ENCODE measurements at regions not wholly inside any gene's neighbourhood (a gene's known extent, or its start where the extent isn't known, plus 50 kb on each side); places are given as distances from the start of the nearest gene placed in this dataset.

DNA sequence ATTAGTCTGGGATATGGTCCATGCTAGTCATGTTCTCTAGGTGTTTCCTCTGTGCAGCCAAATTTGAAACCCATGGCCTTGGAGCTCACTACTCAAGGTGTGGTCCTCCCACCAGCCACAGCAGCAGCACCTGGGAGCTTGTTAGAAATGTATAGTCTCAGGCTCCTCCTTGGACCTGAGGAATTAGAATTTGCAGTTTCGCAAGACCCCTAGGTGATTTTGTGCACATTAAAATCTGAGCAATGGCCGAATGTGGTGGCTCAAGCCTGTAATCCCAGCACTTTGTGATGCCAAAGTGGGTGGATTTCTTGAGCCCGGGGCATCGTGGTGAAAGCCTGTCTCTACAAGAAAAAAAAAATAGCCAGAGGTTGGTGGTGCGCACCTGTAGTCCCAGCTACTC lies 72.3 kb upstream of the NEK6 start:
- H3K27me3 ChIP-seq, result peaks cover 0 to 65% (median 0%) of the 10 kb centered on the region in 4 donors
- H3K4me3 ChIP-seq, result no peak overlapping the region
- intact Hi-C loops (cut with DNase I), result no loop called here
- H3K27ac ChIP-seq (replicated peaks in 1 of 4), result no peak overlapping the region
- WGBS, result 83% methylated on average over 5 of the region's 5 CpGs
- no peaks in the 10 kb centered on the region for H3K36me3 ChIP-seq
- peak; percentile 39 for DNase-seq (ENCODE audit: extremely low spot score)
- no peak for TF ChIP-seq POLR2AphosphoS5 (IDR thresholded peaks at IDR 0.05)
- TF ChIP-seq, protein P1, sequence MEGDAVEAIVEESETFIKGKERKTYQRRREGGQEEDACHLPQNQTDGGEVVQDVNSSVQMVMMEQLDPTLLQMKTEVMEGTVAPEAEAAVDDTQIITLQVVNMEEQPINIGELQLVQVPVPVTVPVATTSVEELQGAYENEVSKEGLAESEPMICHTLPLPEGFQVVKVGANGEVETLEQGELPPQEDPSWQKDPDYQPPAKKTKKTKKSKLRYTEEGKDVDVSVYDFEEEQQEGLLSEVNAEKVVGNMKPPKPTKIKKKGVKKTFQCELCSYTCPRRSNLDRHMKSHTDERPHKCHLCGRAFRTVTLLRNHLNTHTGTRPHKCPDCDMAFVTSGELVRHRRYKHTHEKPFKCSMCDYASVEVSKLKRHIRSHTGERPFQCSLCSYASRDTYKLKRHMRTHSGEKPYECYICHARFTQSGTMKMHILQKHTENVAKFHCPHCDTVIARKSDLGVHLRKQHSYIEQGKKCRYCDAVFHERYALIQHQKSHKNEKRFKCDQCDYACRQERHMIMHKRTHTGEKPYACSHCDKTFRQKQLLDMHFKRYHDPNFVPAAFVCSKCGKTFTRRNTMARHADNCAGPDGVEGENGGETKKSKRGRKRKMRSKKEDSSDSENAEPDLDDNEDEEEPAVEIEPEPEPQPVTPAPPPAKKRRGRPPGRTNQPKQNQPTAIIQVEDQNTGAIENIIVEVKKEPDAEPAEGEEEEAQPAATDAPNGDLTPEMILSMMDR (IDR thresholded peaks at IDR 0.05), result no peak
- TF ChIP-seq POLR2A (IDR thresholded peaks at IDR 0.05; ENCODE audit: low read depth), result no peak
- TF ChIP-seq EP300 (IDR thresholded peaks at IDR 0.05), result no peak
- peaks cover 0 to 6% (median 2%) of the 10 kb centered on the region in 4 donors for H3K4me1 ChIP-seq
- no peaks in the 10 kb centered on the region for H3K9me3 ChIP-seq

DNA sequence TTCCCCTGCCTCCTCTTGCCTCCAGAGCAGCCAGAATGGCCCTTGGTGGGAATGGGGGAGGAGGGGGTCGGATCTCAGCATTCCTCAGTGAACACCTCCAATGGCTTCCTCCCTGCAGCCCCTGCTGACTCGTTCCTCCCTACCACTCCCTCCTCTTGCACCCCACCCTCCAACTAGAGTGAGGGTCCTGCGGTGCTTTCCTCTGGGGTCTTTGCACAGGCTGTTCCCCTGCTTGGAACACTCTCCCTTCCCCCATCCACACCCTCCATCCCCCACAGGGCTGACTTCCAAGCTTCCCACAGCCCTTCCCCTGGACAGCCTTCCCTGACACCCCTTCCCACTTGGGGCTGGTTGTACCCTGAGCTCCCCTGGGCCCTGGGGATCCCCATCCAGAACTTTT lies 70.4 kb upstream of the NEK6 start:
- Histone ChIP-seq H3K27ac (replicated peaks in 1 of 4) (no peak overlapping the region), H3K4me1 (no peaks in the 10 kb centered on the region), H3K4me3 (no peak overlapping the region), H3K9me3 (no peaks in the 10 kb centered on the region), H3K27me3 (peaks cover 0 to 48% (median 0%) of the 10 kb centered on the region in 4 donors), H3K36me3 (no peaks in the 10 kb centered on the region)
- TF ChIP-seq EP300 (IDR thresholded peaks at IDR 0.05) (no peak), POLR2A (IDR thresholded peaks at IDR 0.05; ENCODE audit: low read depth) (no peak)
- TF ChIP-seq, protein P1 (IDR thresholded peaks at IDR 0.05), result no peak
- WGBS, result 67% methylated on average over 3 of the region's 3 CpGs
- DNase-seq (ENCODE audit: extremely low spot score), result peak; percentile 31
- intact Hi-C loops (cut with DNase I), result no loop called here

DNA sequence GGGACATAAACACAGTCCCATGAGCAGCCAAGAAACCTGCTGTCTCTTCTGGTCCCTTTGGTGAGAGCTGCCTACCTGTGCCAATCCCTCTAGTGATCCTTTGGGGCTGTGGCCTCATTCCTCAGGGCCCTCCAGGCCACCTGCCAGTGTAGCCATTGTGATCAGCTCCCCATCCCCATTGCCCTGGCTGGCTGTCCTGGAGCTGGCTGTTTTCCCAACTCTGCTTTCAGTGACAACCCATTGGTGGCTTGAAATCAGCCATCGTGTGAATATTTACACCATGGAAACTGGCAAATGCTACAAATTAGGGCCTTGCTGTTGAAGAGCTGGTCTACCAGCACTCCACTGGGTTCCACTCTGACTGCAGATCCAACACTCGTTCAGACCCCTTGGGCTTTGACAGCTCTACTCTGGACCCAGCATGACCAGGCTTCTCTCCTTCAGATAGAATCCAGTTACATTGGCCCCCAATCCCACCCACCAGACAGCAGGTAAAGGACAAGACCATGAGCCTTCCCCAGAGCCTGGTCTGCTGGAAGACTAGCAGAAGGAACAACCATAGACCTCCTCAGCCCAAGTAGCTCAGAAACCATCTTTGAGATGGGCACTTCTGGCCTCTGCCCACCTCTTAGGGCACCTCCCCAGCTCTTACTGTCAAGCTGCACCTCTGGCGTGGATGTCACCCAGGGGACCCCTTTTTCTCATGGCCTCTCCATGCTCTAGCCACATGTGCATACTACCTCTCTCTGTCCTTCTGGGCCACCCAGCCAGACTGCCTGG lies 69.2 kb upstream of the NEK6 start:
- intact Hi-C loops (cut with DNase I), result no loop called here
- H3K4me3 ChIP-seq, result no peak overlapping the region
- WGBS, result 88% methylated on average over 3 of the region's 3 CpGs
- peaks cover 0 to 36% (median 0%) of the 10 kb centered on the region in 4 donors for H3K27me3 ChIP-seq
- H3K36me3 ChIP-seq, result no peaks in the 10 kb centered on the region
- no peaks in the 10 kb centered on the region for H3K9me3 ChIP-seq
- H3K4me1 ChIP-seq, result no peaks in the 10 kb centered on the region
- peak; percentile 55 for DNase-seq (ENCODE audit: extremely low spot score)
- H3K27ac ChIP-seq (replicated peaks in 1 of 4), result no peak overlapping the region
- TF ChIP-seq POLR2AphosphoS5 (IDR thresholded peaks at IDR 0.05) (no peak), POLR2A (IDR thresholded peaks at IDR 0.05; ENCODE audit: low read depth) (no peak), EP300 (IDR thresholded peaks at IDR 0.05) (no peak)
- TF ChIP-seq, protein P1 (IDR thresholded peaks at IDR 0.05), result no peak

DNA sequence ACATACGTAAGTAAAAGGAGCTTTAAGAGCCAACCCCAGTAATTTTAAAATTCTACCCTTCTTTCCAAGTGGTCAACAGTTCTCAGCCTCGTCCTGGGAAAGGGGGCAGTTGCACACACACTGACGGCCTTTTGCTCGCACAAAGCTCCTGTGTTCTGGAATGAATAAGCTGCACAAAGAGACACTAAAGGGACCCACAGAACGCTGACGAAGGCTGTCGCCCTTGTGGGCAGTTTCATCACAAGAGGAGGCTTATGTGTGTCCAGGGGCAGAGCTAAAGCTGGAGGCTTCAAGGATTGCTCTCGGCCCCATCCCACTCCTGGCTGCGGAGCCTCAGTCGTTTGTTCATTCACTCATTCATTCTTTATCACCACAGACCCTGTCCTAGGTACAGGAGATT lies 67.0 kb upstream of the NEK6 start:
- Histone ChIP-seq H3K4me3 (no peak overlapping the region), H3K36me3 (no peaks in the 10 kb centered on the region), H3K27me3 (peaks cover 0 to 26% (median 0%) of the 10 kb centered on the region in 4 donors), H3K4me1 (no peaks in the 10 kb centered on the region), H3K9me3 (peaks cover 0 to 5% (median under 1%) of the 10 kb centered on the region in 4 donors), H3K27ac (replicated peaks in 1 of 4) (peak overlapping the region in 1 of 4 donors; percentile 44)
- TF ChIP-seq POLR2A (IDR thresholded peaks at IDR 0.05; ENCODE audit: low read depth) (no peak), POLR2AphosphoS5 (IDR thresholded peaks at IDR 0.05) (no peak), EP300 (IDR thresholded peaks at IDR 0.05) (no peak)
- TF ChIP-seq, protein P1 (IDR thresholded peaks at IDR 0.05), result no peak
- intact Hi-C loops (cut with DNase I), result no loop called here
- peak; percentile 45 for DNase-seq (ENCODE audit: extremely low spot score)
- WGBS, result 84% methylated on average over 10 of the region's 10 CpGs
